Ascending aorta (tissue), 2 donors: ENCODE measurements at regions not wholly inside any gene's neighbourhood (a gene's known extent, or its start where the extent isn't known, plus 50 kb on each side); places are given as distances from the start of the nearest gene placed in this dataset.

Source experiments
- DNase-seq, 2 donors: peaks; one replicate each; pipeline ENCODE4 v3.0.0-alpha.2; 2019; ENCODE audit warnings: low spot score in 2 of 2
- H3K27ac ChIP-seq, 2 donors: fragments of 200-600 bp; sonication (generic); one replicate each; pipeline ENCODE4 v1.5.1; 2016 to 2017; ENCODE audit warnings: mild to moderate bottlenecking in 1 of 2
- H3K27me3 ChIP-seq: fragments of 200-600 bp; sonication (generic); one replicate; pipeline ENCODE4 v1.5.1; 2017
- H3K36me3 ChIP-seq, 2 donors: fragments of 200-600 bp; sonication (generic); one replicate each; pipeline ENCODE4 v1.5.1; 2016
- H3K4me1 ChIP-seq, 2 donors: fragments of 200-600 bp; sonication (generic); one replicate each; pipeline ENCODE4 v1.5.1; 2016 to 2017; ENCODE audit warnings: mild to moderate bottlenecking in 1 of 2
- H3K4me3 ChIP-seq, 2 donors: fragments of 200-600 bp; sonication (generic); one replicate each; pipeline ENCODE4 v1.5.1; 2016 to 2017; ENCODE audit warnings: mild to moderate bottlenecking in 1 of 2
- H3K9me3 ChIP-seq, 2 donors: fragments of 200-600 bp; sonication (generic); one replicate each; pipeline ENCODE4 v1.5.1; 2016
- CTCF ChIP-seq, 3 experiments: fragments of 200-600 bp in 2 of 3; fragments of 450-650 bp in 1 of 3; sonication (generic) in 2 of 3; IDR thresholded peaks; one replicate each; pipeline ENCODE4 v1.5.1; 2016 to 2019; ENCODE audit warnings: antibody characterized with exemption in 3 of 3, mild to moderate bottlenecking in 1 of 3, moderate library complexity in 1 of 3
- intact Hi-C: fragments of 100-400 bp; cut with DNase I; formaldehyde crosslinking; loops from one replicate; pipeline ENCODE4 v1.15.1; 2023

GRCh38 chr7:12074889-12075288 is 136.2 kb upstream of the TMEM106B start:
- Histone ChIP-seq H3K27me3 (no peaks in the 10 kb centered on the region), H3K36me3 (no peaks in the 10 kb centered on the region), H3K9me3 (no peaks in the 10 kb centered on the region), H3K4me1 (no peaks in the 10 kb centered on the region), H3K27ac (no peak overlapping the region), H3K4me3 (no peak overlapping the region)
- intact Hi-C loops, result no loop called here
- no peak for TF ChIP-seq CTCF (IDR thresholded peaks at IDR 0.05)
- no peak for DNase-seq

GRCh38 chr7:12080006-12080405 is 131.1 kb upstream of the TMEM106B start:
- no peaks in the 10 kb centered on the region for H3K36me3 ChIP-seq
- intact Hi-C loops, result no loop called here
- H3K27ac ChIP-seq, result no peak overlapping the region
- no peak overlapping the region for H3K4me3 ChIP-seq
- H3K4me1 ChIP-seq, result no peaks in the 10 kb centered on the region
- no peaks in the 10 kb centered on the region for H3K9me3 ChIP-seq
- no peaks in the 10 kb centered on the region for H3K27me3 ChIP-seq
- no peak for TF ChIP-seq CTCF (IDR thresholded peaks at IDR 0.05)
- no peak for DNase-seq

GRCh38 chr7:12085516-12085915 is 125.6 kb upstream of the TMEM106B start:
- DNase-seq, result no peak
- no peak overlapping the region for H3K4me3 ChIP-seq
- intact Hi-C loops, result no loop called here
- H3K36me3 ChIP-seq, result no peaks in the 10 kb centered on the region
- no peak overlapping the region for H3K27ac ChIP-seq
- H3K9me3 ChIP-seq, result no peaks in the 10 kb centered on the region
- TF ChIP-seq CTCF (IDR thresholded peaks at IDR 0.05), result no peak
- H3K4me1 ChIP-seq, result no peaks in the 10 kb centered on the region
- H3K27me3 ChIP-seq, result no peaks in the 10 kb centered on the region

GRCh38 chr7:12089951-12090756 is 120.9 kb upstream of the TMEM106B start:
- no peak for TF ChIP-seq CTCF (IDR thresholded peaks at IDR 0.05)
- Histone ChIP-seq H3K27ac (no peak overlapping the region), H3K9me3 (no peaks in the 10 kb centered on the region), H3K4me3 (no peak overlapping the region), H3K36me3 (no peaks in the 10 kb centered on the region), H3K27me3 (no peaks in the 10 kb centered on the region), H3K4me1 (no peaks in the 10 kb centered on the region)
- intact Hi-C loops, result no loop called here
- no peak for DNase-seq

GRCh38 chr7:12090757-12091221 is 120.3 kb upstream of the TMEM106B start:
- Histone ChIP-seq H3K9me3 (no peaks in the 10 kb centered on the region), H3K27ac (no peak overlapping the region), H3K4me3 (no peak overlapping the region), H3K27me3 (no peaks in the 10 kb centered on the region), H3K4me1 (no peaks in the 10 kb centered on the region), H3K36me3 (no peaks in the 10 kb centered on the region)
- no peak for TF ChIP-seq CTCF (IDR thresholded peaks at IDR 0.05)
- intact Hi-C loops, result no loop called here
- no peak for DNase-seq
